GM12878 (cell line): ENCODE measurements at regions not wholly inside any gene's neighbourhood (a gene's known extent, or its start where the extent isn't known, plus 50 kb on each side); places are given as distances from the start of the nearest gene placed in this dataset.

Experiments
- ATAC-seq: fragments of 200-7000 bp; cut with Tn5 transposase; 3 replicates; pipeline ENCODE4 v1.9.1; 2020; ENCODE audit warnings: mild to moderate bottlenecking, moderate library complexity
- BruUV-seq: library from RNA; stranded (reverse); fragments of 400-500 nt; replicated peaks from 2 replicates; lab custom pipeline; 2021; lab: Mats Ljungman, UMichigan
- CTCF ChIA-PET: fragments of 300-600 bp; sonication (Branson Sonifier 250); formaldehyde crosslinking; extraction: SDS; loops from one replicate; lab custom pipeline; 2021; ENCODE audit warnings: inconsistent platforms; lab: Yijun Ruan, JAX
- POLR2A ChIA-PET: fragments of 350-600 bp; formaldehyde crosslinking; extraction: SDS; loops from one replicate; lab custom pipeline; 2021; ENCODE audit warnings: inconsistent platforms; lab: Charles Lee
- RAD21 ChIA-PET: fragments of 300-600 bp; sonication (Branson Sonifier 250); formaldehyde crosslinking; loops from one replicate; lab custom pipeline; 2023; ENCODE audit warnings: antibody characterized with exemption; ENCODE audit not compliant: unreplicated experiment; lab: Charles Lee
- SMC1A ChIA-PET: fragments of 300-600 bp; sonication (Branson Sonifier 250); formaldehyde crosslinking; loops from one replicate; lab custom pipeline; 2023; ENCODE audit not compliant: unreplicated experiment, uncharacterized antibody; lab: Charles Lee
- DNase-seq: peaks from one replicate; pipeline ENCODE4 v3.0.0-alpha.2; 2011; ENCODE audit warnings: low read depth, low spot score
- FAIRE-seq: peaks from 3 replicates; lab custom pipeline; 2011; peaks lifted over from hg19 to GRCh38; lab: Jason Lieb, UNC
- H2AFZ ChIP-seq: 2 replicates; pipeline ENCODE4 v1.6.0; 2011; ENCODE audit warnings: low read depth, low read length, control low read depth; ENCODE audit not compliant: control insufficient read depth
- H3K27ac ChIP-seq: 2 replicates; pipeline ENCODE4 v1.5.1; 2011; ENCODE audit warnings: control low read depth; ENCODE audit not compliant: control insufficient read depth, insufficient read depth
- H3K27me3 ChIP-seq, 2 experiments: replicated peaks in 1 of 2; 2 replicates each; pipeline versions ENCODE4 v1.6.0 to v1.6.1; 2011; ENCODE audit warnings: low read length in 1 of 2; ENCODE audit not compliant: control insufficient read depth in 2 of 2, insufficient read depth in 2 of 2
- H3K36me3 ChIP-seq, 2 experiments: 2 replicates each; pipeline ENCODE4 v1.5.1; 2011; ENCODE audit warnings: low read length in 1 of 2; ENCODE audit not compliant: control insufficient read depth in 2 of 2, insufficient read depth in 2 of 2
- H3K4me1 ChIP-seq: 2 replicates; pipeline ENCODE4 v1.6.1; 2011; ENCODE audit warnings: mild to moderate bottlenecking, low read length, moderate library complexity, mixed read lengths; ENCODE audit not compliant: control insufficient read depth, insufficient read depth
- H3K4me2 ChIP-seq: 2 replicates; pipeline ENCODE4 v1.6.0; 2011; ENCODE audit warnings: control low read depth; ENCODE audit not compliant: control insufficient read depth, insufficient read depth
- H3K4me3 ChIP-seq: fragments of 200-600 bp; sonication (generic); 2 replicates; pipeline ENCODE4 v1.5.1; 2016
- H3K79me2 ChIP-seq: 2 replicates; pipeline ENCODE4 v1.6.0; 2011; ENCODE audit warnings: low read length; ENCODE audit not compliant: control insufficient read depth, insufficient read depth
- H3K9ac ChIP-seq: 2 replicates; pipeline ENCODE4 v1.8.0; 2011; ENCODE audit warnings: low read length, control low read depth, mixed read lengths; ENCODE audit not compliant: control insufficient read depth, insufficient read depth
- H3K9me3 ChIP-seq: replicated peaks from 3 replicates; pipeline ENCODE4 v1.5.1; 2011; ENCODE audit warnings: mild to moderate bottlenecking, low read length; ENCODE audit not compliant: control insufficient read depth, insufficient read depth
- H4K20me1 ChIP-seq: 2 replicates; pipeline ENCODE4 v1.6.0; 2011; ENCODE audit not compliant: control insufficient read depth, insufficient read depth
- ATF7 ChIP-seq: fragments of 450-650 bp; IDR thresholded peaks from 2 replicates; pipeline ENCODE4 v1.6.1; 2016; ENCODE audit warnings: low read depth, mild to moderate bottlenecking
- FOXM1 ChIP-seq: IDR thresholded peaks from 2 replicates; pipeline ENCODE4 v1.6.1; 2012; ENCODE audit warnings: low read depth, mild to moderate bottlenecking, inconsistent platforms, low read length, moderate library complexity
- JUND ChIP-seq: IDR thresholded peaks from 2 replicates; pipeline ENCODE4 v1.6.1; 2012; ENCODE audit warnings: low read depth, mild to moderate bottlenecking, low read length, improper control_type of control experiment, moderate library complexity
- KAT2A ChIP-seq: conservative IDR thresholded peaks from 2 replicates; pipeline ENCODE4 v1.6.1; 2011; ENCODE audit warnings: low read depth, low read length; ENCODE audit not compliant: control insufficient read depth
- KLF5 ChIP-seq: fragments of 450-650 bp; IDR thresholded peaks from 2 replicates; pipeline ENCODE4 v1.6.1; 2014; ENCODE audit warnings: mild to moderate bottlenecking; ENCODE audit not compliant: partially characterized antibody
- LARP7 ChIP-seq: fragments of 450-650 bp; IDR thresholded peaks from 2 replicates; pipeline ENCODE4 v1.6.1; 2017; ENCODE audit warnings: mild to moderate bottlenecking
- NR2C1 ChIP-seq: fragments of 450-650 bp; IDR thresholded peaks from 2 replicates; pipeline ENCODE4 v1.6.1; 2017; ENCODE audit warnings: antibody characterized with exemption, mild to moderate bottlenecking, moderate library complexity
- PAX8 ChIP-seq: fragments of 450-650 bp; IDR thresholded peaks from 2 replicates; pipeline ENCODE4 v1.6.1; 2017; ENCODE audit warnings: mild to moderate bottlenecking, moderate library complexity
- SMAD5 ChIP-seq: IDR thresholded peaks from 2 replicates; pipeline ENCODE4 v1.6.1; 2016; ENCODE audit warnings: antibody characterized with exemption, low read depth
- SRF ChIP-seq, 2 experiments: IDR thresholded peaks; 2 replicates each; pipeline ENCODE4 v1.6.1; 2011; ENCODE audit warnings: low read depth in 2 of 2, low read length in 2 of 2, mild to moderate bottlenecking in 1 of 2, moderate library complexity in 1 of 2
- SUZ12 ChIP-seq: fragments of 200-600 bp; sonication (generic); IDR thresholded peaks from one replicate; pipeline ENCODE4 v1.6.1; 2018; ENCODE audit warnings: antibody characterized with exemption, mild to moderate bottlenecking; ENCODE audit not compliant: unreplicated experiment
- TBL1XR1 ChIP-seq: IDR thresholded peaks from 2 replicates; pipeline ENCODE4 v1.6.1; 2012; ENCODE audit warnings: low read depth, low read length, improper control_type of control experiment
- ZNF384 ChIP-seq: IDR thresholded peaks from 2 replicates; pipeline ENCODE4 v1.6.1; 2012; ENCODE audit warnings: low read depth, mild to moderate bottlenecking, low read length, improper control_type of control experiment, borderline replicate concordance
- in situ Hi-C: fragments of 300-500 bp; cut with MboI; formaldehyde crosslinking; loops from 9 replicates; pipeline ENCODE4 v1.14.3; 2018; ENCODE audit warnings: mixed read lengths
- intact Hi-C: fragments of 100-400 bp; cut with micrococcal nuclease; formaldehyde crosslinking; loops from one replicate; pipeline ENCODE4 v1.14.2; 2022; ENCODE audit not compliant: unreplicated experiment
- TF ChIP-seq, protein P1 (sequence below): fragments of 450-650 bp; IDR thresholded peaks from 2 replicates; pipeline ENCODE4 v1.6.1; 2016; ENCODE audit warnings: mild to moderate bottlenecking, moderate library complexity, borderline replicate concordance
- TF ChIP-seq, protein P2 (sequence below): fragments of 450-650 bp; IDR thresholded peaks from 2 replicates; pipeline ENCODE4 v1.6.1; 2014; ENCODE audit warnings: mild to moderate bottlenecking
- TF ChIP-seq, protein P3 (sequence below): IDR thresholded peaks from 2 replicates; pipeline ENCODE4 v1.6.1; 2011; ENCODE audit warnings: mild to moderate bottlenecking, low read depth, low read length, moderate library complexity; ENCODE audit not compliant: insufficient replicate concordance
- TF ChIP-seq, protein P4 (sequence below): fragments of 450-650 bp; IDR thresholded peaks from 2 replicates; pipeline ENCODE4 v1.6.1; 2018; ENCODE audit warnings: mild to moderate bottlenecking, low read depth, moderate library complexity; ENCODE audit not compliant: partially characterized antibody

DNA sequence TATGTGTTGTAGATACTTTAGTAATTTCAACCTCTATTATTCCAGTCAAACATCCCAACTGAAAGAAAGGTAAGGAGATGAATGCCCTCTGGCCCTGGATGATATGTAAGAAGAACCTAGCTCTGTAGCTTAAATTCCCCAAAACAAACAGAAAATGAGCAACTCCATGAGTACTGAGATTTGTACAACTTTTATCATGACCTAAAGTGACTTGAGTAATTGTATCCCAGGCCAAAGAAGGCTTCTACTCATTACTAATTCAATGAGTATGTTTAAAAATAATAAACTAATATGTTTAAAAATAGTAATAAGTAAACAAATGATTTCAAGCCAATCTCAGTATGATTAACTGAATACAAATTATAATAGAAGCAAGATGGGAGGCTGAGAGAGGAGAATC, 414.0 kb upstream of the ACTBL2 start:
- Histone ChIP-seq H3K36me3 (no peaks in the 10 kb centered on the region), H3K4me3 (no peak overlapping the region), H3K4me2 (no peak overlapping the region), H4K20me1 (no peaks in the 10 kb centered on the region), H3K27ac (no peak overlapping the region), H3K27me3 (no peaks in the 10 kb centered on the region; a peak in 2 of 4 replicates), H3K9me3 (no peaks in the 10 kb centered on the region), H2AFZ (no peak overlapping the region), H3K9ac (no peak overlapping the region), H3K79me2 (no peaks in the 10 kb centered on the region)
- ChIA-PET SMC1A (interaction anchor here (0.9 kb wide), 1 partner anchor 18 kb away, joined by 3 read pairs; no protein-coding TSS in a partner anchor), POLR2A (no interaction called here), CTCF (interaction anchor here (1.4 kb wide), 1 partner anchor 10 kb away, joined by 4 read pairs; no protein-coding TSS in a partner anchor), RAD21 (no interaction called here)
- no TSS peak for BruUV-seq
- intact Hi-C loops, result no loop called here
- ATAC-seq (no peak), FAIRE-seq (no peak)
- TF ChIP-seq SRF (IDR thresholded peaks at IDR 0.05; ENCODE audit: low read depth in 2 of 2, low read length in 2 of 2), result no peak
- no peak for TF ChIP-seq SUZ12
- TF ChIP-seq FOXM1, result no peak
- no peak for TF ChIP-seq SMAD5
- no peak for TF ChIP-seq LARP7
- no peak for TF ChIP-seq KLF5
- TF ChIP-seq, protein P1, sequence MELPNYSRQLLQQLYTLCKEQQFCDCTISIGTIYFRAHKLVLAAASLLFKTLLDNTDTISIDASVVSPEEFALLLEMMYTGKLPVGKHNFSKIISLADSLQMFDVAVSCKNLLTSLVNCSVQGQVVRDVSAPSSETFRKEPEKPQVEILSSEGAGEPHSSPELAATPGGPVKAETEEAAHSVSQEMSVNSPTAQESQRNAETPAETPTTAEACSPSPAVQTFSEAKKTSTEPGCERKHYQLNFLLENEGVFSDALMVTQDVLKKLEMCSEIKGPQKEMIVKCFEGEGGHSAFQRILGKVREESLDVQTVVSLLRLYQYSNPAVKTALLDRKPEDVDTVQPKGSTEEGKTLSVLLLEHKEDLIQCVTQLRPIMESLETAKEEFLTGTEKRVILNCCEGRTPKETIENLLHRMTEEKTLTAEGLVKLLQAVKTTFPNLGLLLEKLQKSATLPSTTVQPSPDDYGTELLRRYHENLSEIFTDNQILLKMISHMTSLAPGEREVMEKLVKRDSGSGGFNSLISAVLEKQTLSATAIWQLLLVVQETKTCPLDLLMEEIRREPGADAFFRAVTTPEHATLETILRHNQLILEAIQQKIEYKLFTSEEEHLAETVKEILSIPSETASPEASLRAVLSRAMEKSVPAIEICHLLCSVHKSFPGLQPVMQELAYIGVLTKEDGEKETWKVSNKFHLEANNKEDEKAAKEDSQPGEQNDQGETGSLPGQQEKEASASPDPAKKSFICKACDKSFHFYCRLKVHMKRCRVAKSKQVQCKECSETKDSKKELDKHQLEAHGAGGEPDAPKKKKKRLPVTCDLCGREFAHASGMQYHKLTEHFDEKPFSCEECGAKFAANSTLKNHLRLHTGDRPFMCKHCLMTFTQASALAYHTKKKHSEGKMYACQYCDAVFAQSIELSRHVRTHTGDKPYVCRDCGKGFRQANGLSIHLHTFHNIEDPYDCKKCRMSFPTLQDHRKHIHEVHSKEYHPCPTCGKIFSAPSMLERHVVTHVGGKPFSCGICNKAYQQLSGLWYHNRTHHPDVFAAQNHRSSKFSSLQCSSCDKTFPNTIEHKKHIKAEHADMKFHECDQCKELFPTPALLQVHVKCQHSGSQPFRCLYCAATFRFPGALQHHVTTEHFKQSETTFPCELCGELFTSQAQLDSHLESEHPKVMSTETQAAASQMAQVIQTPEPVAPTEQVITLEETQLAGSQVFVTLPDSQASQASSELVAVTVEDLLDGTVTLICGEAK, result no peak
- TF ChIP-seq JUND, result no peak
- no peak for TF ChIP-seq PAX8
- TF ChIP-seq TBL1XR1, result no peak
- no peak for TF ChIP-seq NR2C1
- no peak for TF ChIP-seq KAT2A
- no peak for TF ChIP-seq ZNF384
- TF ChIP-seq, protein P2, sequence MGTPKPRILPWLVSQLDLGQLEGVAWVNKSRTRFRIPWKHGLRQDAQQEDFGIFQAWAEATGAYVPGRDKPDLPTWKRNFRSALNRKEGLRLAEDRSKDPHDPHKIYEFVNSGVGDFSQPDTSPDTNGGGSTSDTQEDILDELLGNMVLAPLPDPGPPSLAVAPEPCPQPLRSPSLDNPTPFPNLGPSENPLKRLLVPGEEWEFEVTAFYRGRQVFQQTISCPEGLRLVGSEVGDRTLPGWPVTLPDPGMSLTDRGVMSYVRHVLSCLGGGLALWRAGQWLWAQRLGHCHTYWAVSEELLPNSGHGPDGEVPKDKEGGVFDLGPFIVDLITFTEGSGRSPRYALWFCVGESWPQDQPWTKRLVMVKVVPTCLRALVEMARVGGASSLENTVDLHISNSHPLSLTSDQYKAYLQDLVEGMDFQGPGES, result no peak
- no peak for TF ChIP-seq ATF7
- TF ChIP-seq, protein P3, sequence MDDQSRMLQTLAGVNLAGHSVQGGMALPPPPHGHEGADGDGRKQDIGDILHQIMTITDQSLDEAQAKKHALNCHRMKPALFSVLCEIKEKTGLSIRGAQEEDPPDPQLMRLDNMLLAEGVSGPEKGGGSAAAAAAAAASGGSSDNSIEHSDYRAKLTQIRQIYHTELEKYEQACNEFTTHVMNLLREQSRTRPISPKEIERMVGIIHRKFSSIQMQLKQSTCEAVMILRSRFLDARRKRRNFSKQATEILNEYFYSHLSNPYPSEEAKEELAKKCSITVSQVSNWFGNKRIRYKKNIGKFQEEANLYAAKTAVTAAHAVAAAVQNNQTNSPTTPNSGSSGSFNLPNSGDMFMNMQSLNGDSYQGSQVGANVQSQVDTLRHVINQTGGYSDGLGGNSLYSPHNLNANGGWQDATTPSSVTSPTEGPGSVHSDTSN, result no peak
- TF ChIP-seq, protein P4, sequence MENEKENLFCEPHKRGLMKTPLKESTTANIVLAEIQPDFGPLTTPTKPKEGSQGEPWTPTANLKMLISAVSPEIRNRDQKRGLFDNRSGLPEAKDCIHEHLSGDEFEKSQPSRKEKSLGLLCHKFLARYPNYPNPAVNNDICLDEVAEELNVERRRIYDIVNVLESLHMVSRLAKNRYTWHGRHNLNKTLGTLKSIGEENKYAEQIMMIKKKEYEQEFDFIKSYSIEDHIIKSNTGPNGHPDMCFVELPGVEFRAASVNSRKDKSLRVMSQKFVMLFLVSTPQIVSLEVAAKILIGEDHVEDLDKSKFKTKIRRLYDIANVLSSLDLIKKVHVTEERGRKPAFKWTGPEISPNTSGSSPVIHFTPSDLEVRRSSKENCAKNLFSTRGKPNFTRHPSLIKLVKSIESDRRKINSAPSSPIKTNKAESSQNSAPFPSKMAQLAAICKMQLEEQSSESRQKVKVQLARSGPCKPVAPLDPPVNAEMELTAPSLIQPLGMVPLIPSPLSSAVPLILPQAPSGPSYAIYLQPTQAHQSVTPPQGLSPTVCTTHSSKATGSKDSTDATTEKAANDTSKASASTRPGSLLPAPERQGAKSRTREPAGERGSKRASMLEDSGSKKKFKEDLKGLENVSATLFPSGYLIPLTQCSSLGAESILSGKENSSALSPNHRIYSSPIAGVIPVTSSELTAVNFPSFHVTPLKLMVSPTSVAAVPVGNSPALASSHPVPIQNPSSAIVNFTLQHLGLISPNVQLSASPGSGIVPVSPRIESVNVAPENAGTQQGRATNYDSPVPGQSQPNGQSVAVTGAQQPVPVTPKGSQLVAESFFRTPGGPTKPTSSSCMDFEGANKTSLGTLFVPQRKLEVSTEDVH, result no peak
- TF ChIP-seq, all 136 proteins: peak for 0
- no peaks in the 10 kb centered on the region for H3K4me1 ChIP-seq
- DNase-seq, result no peak
- in situ Hi-C loops, result no loop called here
